HG02571 (cell line): ENCODE measurements at regions not wholly inside any gene's neighbourhood (a gene's known extent, or its start where the extent isn't known, plus 50 kb on each side); places are given as distances from the start of the nearest gene placed in this dataset.

Experiments
- ATAC-seq: cut with Tn5 transposase; IDR thresholded peaks from one replicate; pipeline ENCODE4 v1.9.1; 2021; ENCODE audit warnings: mild to moderate bottlenecking, moderate library complexity; ENCODE audit not compliant: unreplicated experiment

GRCh38 chr9:663541-663940 is 178.0 kb upstream of the DMRT1 start:
- ATAC-seq = no peak

GRCh38 chr9:665296-665695 is 176.2 kb upstream of the DMRT1 start:
- no peak for ATAC-seq

DNA sequence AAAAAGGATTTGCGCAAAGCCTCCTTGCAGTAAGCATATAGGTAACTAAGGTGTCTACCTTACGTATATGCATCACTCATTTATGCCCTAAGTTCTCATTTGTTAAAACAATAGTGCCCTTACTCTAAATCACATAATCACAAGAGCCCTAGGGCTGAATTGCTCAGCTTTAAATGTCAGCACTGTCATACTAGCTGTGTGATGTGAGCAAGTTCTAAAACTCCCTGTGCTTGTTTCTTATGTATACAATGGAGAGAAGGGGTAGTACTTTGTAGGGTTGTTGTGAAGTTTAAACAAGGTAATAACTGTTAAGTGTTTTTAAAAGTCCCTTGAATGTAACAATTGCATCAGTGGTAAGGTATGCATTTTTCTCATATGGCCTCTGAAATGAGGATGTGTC is 169.5 kb upstream of the DMRT1 start:
- ATAC-seq = no peak

- no peak for ATAC-seq
Observed at GRCh38 chr9:672851-673250, 168.6 kb upstream of the DMRT1 start.

GRCh38 chr9:673264-673965 is 168.1 kb upstream of the DMRT1 start:
- no peak for ATAC-seq

DNA sequence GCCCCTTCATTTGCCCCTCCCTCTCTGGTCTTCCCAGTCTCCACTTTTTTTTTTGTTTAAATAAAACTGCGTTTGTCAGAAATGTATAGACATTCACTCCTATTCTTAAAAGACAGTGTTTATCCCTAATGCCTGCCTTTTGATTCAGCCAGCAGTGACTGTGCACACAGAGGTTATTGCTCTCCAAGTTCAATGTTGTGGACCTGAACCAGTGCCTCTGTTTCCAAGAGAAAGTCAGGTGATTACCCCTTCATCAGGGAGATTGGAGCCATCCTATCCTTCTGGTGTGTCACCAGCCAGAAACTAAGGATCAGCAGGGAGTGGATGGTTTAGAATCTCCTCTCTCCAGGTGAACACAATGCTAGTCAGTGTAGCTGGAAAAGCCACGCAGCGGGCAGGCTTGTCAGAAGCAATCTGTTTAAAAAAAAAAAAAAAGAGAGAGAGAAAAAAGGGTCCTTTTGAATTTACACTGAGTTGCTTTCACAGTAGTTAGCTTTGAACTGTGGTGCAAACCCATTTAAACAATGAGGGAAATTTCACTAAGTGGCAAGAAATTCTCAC is 167.5 kb upstream of the DMRT1 start:
- ATAC-seq = no peak

- ATAC-seq = no peak
Observed at GRCh38 chr9:675697-676370, 165.7 kb upstream of the DMRT1 start.

- ATAC-seq = no peak
Observed at GRCh38 chr9:676780-677438, 164.6 kb upstream of the DMRT1 start.

- ATAC-seq = no peak
Observed at GRCh38 chr9:677461-678097, 163.9 kb upstream of the DMRT1 start.

DNA sequence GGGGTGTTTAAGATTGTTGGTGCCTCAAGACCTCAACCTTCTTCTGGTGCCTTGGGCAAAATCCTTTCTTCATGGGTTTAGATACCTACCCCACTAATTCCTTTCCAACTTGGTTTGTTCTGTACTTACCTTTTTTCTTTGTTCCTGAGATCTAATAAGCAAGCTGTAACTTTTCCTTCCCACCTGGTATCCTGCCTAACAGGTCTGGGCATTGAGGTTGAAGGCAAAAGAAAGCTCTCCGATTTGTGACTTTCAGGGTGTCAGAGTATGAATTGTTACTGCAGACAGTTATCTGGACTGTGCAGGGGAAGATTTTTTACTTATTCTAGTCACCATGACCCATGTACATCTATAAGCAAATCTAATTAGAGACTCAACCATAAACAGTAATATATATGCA is 162.6 kb upstream of the DMRT1 start:
- ATAC-seq = no peak

- ATAC-seq = no peak
Observed at GRCh38 chr9:679462-679861, 162.0 kb upstream of the DMRT1 start.

GRCh38 chr9:680106-680505 is 161.4 kb upstream of the DMRT1 start:
- ATAC-seq = no peak

DNA sequence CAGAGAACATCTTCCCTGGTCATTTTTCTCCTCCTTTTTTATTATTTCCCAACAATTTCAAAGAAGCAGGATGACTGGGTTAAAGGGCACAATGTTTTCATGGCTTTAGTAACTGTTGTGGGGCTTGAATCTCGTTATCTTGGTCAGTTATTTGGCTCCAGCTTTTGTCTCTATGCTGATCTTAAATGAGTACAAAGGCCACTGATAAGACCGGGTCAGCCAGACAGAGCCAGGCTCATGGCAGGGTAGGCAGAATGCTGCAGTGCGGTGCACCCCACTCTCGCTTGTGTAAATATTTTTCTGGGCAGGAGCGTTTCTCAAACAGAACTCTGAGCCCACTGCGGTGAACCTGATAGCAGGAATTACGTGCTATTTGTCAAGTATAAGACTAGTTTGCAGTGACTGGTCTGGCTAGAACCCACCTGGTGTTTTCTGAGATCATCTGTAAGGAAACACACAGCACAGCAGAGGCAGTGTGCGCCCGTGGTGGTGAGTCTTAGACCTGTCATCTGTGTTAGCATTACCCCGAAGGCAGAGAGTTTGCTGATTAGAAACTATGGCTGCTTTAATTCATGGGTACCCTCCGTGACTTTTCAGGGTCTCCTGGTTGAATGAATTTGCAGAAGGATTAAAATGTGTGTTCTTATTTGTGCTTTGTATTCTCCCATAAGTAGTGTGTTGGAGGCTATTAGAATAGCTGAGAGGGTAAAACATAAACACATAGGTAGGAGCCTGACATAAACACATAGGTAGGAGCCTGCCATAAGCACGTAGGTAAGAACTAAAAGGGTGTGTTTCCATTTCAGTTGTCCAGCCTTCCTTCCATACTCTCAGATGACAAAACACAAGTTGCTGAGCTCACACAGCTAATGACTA is 158.6 kb upstream of the DMRT1 start:
- ATAC-seq = no peak

DNA sequence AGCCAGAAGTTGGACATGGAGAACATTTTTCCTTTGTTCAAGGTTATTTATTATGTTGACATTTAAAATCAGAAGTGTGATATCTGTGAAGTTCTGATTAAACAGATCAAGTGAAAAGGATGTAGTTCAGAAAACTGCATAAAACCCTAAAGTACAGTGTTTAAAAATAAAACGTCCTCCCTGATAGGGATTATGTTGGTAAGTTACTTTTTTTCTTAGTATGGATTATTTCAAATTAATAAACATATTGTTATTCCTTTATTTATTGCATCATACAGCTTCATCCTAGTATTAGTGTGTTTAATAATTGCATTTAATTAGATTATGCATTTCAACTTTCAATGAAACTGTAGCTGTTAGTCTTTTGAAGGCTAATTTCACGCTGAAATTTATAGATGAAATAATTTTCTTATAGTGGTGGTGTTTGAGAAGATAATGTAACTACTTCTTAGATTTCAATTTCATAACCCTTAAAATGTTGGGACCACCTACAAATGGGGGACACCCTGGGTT is 157.9 kb upstream of the DMRT1 start:
- ATAC-seq = no peak

GRCh38 chr9:684054-684890 is 157.2 kb upstream of the DMRT1 start:
- no peak for ATAC-seq

DNA sequence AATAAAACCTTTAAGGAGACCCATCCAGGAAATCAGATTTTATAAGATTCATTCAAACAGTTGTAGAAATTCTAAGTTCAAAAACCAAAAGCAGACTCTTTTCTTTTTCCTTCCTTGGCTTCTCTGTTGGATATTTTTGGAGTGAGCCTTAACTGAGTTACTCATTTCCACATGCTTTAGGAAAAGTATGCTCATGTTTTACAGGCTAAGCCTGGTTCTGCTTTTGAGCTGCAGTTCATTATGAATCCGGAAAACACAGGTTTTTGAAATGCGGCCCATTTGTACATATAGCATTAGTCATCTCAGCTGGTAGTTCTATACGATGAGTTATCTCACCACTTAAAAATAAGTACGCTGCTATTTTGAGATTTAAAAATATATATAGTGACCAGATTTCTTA is 156.6 kb upstream of the DMRT1 start:
- no peak for ATAC-seq

DNA sequence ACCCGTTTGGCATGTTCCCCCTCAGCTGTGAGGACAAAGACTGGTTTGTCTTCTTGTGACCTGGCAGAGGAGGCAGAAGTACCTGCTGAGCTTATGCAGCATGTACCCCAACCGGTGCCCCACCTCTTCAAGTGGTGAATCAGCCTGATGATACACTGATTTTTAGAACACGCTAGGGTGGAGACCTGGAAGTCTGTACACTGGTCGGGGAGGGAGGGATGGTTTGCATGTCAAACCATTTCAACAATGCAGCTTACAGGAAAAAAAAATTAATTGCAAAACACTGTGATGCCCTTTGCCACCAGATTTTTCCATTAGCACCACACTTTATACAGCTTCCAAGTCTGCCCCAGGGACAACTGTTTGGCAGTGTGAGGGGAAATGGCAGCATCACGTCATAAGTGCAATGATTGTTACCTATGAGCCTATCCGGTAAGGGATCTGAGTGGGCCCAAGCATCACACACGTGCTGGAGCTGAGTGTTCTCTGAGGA is 155.1 kb upstream of the DMRT1 start:
- no peak for ATAC-seq

- no peak for ATAC-seq
Observed at GRCh38 chr9:687034-687785, 154.3 kb upstream of the DMRT1 start.
